ENCODE measurements at regions not wholly inside any gene's neighbourhood (a gene's known extent, or its start where the extent isn't known, plus 50 kb on each side); places are given as distances from the start of the nearest gene placed in this dataset.

DNA sequence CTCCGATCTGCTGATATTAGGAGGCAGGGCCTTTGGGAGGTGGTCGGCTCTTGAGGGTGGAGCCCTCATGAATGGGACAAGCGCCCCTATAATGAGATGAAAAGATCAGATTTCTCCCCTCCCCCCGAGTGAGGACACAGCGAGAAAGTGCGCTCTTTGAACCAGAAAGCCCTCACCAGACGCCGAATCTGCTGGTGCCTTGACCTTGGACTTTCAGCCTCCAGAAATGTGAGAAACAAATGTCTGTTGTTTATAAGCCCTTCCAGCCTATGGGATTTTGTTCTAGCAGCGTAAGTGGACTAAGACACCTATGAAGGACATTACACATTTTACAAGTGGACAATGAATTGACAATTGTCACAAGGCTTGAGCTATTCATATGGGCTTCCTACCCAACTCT lies 80.2 kb downstream of the RIPK4 start (continued):
- TF ChIP-seq, protein P1, sequence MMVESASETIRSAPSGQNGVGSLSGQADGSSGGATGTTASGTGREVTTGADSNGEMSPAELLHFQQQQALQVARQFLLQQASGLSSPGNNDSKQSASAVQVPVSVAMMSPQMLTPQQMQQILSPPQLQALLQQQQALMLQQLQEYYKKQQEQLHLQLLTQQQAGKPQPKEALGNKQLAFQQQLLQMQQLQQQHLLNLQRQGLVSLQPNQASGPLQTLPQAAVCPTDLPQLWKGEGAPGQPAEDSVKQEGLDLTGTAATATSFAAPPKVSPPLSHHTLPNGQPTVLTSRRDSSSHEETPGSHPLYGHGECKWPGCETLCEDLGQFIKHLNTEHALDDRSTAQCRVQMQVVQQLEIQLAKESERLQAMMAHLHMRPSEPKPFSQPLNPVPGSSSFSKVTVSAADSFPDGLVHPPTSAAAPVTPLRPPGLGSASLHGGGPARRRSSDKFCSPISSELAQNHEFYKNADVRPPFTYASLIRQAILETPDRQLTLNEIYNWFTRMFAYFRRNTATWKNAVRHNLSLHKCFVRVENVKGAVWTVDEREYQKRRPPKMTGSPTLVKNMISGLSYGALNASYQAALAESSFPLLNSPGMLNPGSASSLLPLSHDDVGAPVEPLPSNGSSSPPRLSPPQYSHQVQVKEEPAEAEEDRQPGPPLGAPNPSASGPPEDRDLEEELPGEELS (CRISPR knock-in tag; IDR thresholded peaks at IDR 0.05), result peak; percentile 54; the same call in 1 of the 2 replicates
- peak; percentile 89 for TF ChIP-seq RARA (CRISPR knock-in tag; IDR thresholded peaks at IDR 0.05)
- TF ChIP-seq PHF8 (CRISPR knock-in tag; IDR thresholded peaks at IDR 0.05), result no peak
- TF ChIP-seq LCORL (IDR thresholded peaks at IDR 0.05), result no peak
- TF ChIP-seq LCORL (CRISPR knock-in tag; IDR thresholded peaks at IDR 0.05), result no peak; the same call in none of the 2 replicates
- TF ChIP-seq ZNF224 (CRISPR knock-in tag; IDR thresholded peaks at IDR 0.05), result no peak
- TF ChIP-seq SIX1 (CRISPR knock-in tag; IDR thresholded peaks at IDR 0.05; ENCODE audit: borderline replicate concordance), result 0 out of 2 replicates have a peak, but pooled peaks have one; percentile 68
- TF ChIP-seq KDM6A (CRISPR knock-in tag; IDR thresholded peaks at IDR 0.05; ENCODE audit: low read depth), result peak; percentile 62; the same call in 1 of the 2 replicates
- TF ChIP-seq FOXO1 (CRISPR knock-in tag; IDR thresholded peaks at IDR 0.05), result peak; percentile 83
- TF ChIP-seq NCOR1 (IDR thresholded peaks at IDR 0.05; ENCODE audit: borderline replicate concordance, low read length), result peak; percentile 86; the same call in 1 of the 2 replicates
- TF ChIP-seq PHF21A (CRISPR knock-in tag; IDR thresholded peaks at IDR 0.05), result 0 out of 2 replicates have a peak, but pooled peaks have one; percentile 29
- TF ChIP-seq, protein P2, sequence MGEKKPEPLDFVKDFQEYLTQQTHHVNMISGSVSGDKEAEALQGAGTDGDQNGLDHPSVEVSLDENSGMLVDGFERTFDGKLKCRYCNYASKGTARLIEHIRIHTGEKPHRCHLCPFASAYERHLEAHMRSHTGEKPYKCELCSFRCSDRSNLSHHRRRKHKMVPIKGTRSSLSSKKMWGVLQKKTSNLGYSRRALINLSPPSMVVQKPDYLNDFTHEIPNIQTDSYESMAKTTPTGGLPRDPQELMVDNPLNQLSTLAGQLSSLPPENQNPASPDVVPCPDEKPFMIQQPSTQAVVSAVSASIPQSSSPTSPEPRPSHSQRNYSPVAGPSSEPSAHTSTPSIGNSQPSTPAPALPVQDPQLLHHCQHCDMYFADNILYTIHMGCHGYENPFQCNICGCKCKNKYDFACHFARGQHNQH (CRISPR knock-in tag; IDR thresholded peaks at IDR 0.05), result 0 out of 2 replicates have a peak, but pooled peaks have one; percentile 24
- TF ChIP-seq, protein P3, sequence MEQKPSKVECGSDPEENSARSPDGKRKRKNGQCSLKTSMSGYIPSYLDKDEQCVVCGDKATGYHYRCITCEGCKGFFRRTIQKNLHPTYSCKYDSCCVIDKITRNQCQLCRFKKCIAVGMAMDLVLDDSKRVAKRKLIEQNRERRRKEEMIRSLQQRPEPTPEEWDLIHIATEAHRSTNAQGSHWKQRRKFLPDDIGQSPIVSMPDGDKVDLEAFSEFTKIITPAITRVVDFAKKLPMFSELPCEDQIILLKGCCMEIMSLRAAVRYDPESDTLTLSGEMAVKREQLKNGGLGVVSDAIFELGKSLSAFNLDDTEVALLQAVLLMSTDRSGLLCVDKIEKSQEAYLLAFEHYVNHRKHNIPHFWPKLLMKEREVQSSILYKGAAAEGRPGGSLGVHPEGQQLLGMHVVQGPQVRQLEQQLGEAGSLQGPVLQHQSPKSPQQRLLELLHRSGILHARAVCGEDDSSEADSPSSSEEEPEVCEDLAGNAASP (CRISPR knock-in tag; IDR thresholded peaks at IDR 0.05; ENCODE audit: borderline replicate concordance), result peak; percentile 66; the same call in 1 of the 2 replicates
- TF ChIP-seq, protein P4, sequence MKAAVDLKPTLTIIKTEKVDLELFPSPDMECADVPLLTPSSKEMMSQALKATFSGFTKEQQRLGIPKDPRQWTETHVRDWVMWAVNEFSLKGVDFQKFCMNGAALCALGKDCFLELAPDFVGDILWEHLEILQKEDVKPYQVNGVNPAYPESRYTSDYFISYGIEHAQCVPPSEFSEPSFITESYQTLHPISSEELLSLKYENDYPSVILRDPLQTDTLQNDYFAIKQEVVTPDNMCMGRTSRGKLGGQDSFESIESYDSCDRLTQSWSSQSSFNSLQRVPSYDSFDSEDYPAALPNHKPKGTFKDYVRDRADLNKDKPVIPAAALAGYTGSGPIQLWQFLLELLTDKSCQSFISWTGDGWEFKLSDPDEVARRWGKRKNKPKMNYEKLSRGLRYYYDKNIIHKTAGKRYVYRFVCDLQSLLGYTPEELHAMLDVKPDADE (CRISPR knock-in tag; IDR thresholded peaks at IDR 0.05), result no peak
- TF ChIP-seq ZBTB7B (CRISPR knock-in tag; IDR thresholded peaks at IDR 0.05), result 0 out of 2 replicates have a peak, but pooled peaks have one; percentile 19
- no peak for TF ChIP-seq MLLT10 (CRISPR knock-in tag; IDR thresholded peaks at IDR 0.05)
- TF ChIP-seq FOXA3 (CRISPR knock-in tag; IDR thresholded peaks at IDR 0.05), result peak; percentile 29
- TF ChIP-seq ZSCAN22 (CRISPR knock-in tag; IDR thresholded peaks at IDR 0.05), result no peak
- TF ChIP-seq IRX3 (CRISPR knock-in tag; IDR thresholded peaks at IDR 0.05; ENCODE audit: borderline replicate concordance, low read depth), result no peak
- TF ChIP-seq STAG1 (CRISPR knock-in tag; IDR thresholded peaks at IDR 0.05), result no peak
- no peak for TF ChIP-seq FOXP1 (IDR thresholded peaks at IDR 0.05)
- TF ChIP-seq FOXP1 (CRISPR knock-in tag; IDR thresholded peaks at IDR 0.05), result peak; percentile 67; the same call in 1 of the 2 replicates
- TF ChIP-seq EP300 (IDR thresholded peaks at IDR 0.05; ENCODE audit: low read depth in 2 of 2, low read length in 2 of 2), result peak; percentile 31 to 68; a peak in 2 of 4 replicates
- TF ChIP-seq EP300 (CRISPR knock-in tag; IDR thresholded peaks at IDR 0.05; ENCODE audit: borderline replicate concordance), result no peak
- no peak for TF ChIP-seq ZNF44 (CRISPR knock-in tag; IDR thresholded peaks at IDR 0.05)

Measured in HepG2 (cell line).